Ascending aorta (tissue), 2 donors: ENCODE measurements at regions not wholly inside any gene's neighbourhood (a gene's known extent, or its start where the extent isn't known, plus 50 kb on each side); places are given as distances from the start of the nearest gene placed in this dataset.

Experiments used
- DNase-seq, 2 donors: peaks; one replicate each; pipeline ENCODE4 v3.0.0-alpha.2; 2019; ENCODE audit warnings: low spot score in 2 of 2
- H3K27ac ChIP-seq, 2 donors: fragments of 200-600 bp; sonication (generic); one replicate each; pipeline ENCODE4 v1.5.1; 2016 to 2017; ENCODE audit warnings: mild to moderate bottlenecking in 1 of 2
- H3K27me3 ChIP-seq: fragments of 200-600 bp; sonication (generic); one replicate; pipeline ENCODE4 v1.5.1; 2017
- H3K36me3 ChIP-seq, 2 donors: fragments of 200-600 bp; sonication (generic); one replicate each; pipeline ENCODE4 v1.5.1; 2016
- H3K4me1 ChIP-seq, 2 donors: fragments of 200-600 bp; sonication (generic); one replicate each; pipeline ENCODE4 v1.5.1; 2016 to 2017; ENCODE audit warnings: mild to moderate bottlenecking in 1 of 2
- H3K4me3 ChIP-seq, 2 donors: fragments of 200-600 bp; sonication (generic); one replicate each; pipeline ENCODE4 v1.5.1; 2016 to 2017; ENCODE audit warnings: mild to moderate bottlenecking in 1 of 2
- H3K9me3 ChIP-seq, 2 donors: fragments of 200-600 bp; sonication (generic); one replicate each; pipeline ENCODE4 v1.5.1; 2016
- CTCF ChIP-seq, 3 experiments: fragments of 200-600 bp in 2 of 3; fragments of 450-650 bp in 1 of 3; sonication (generic) in 2 of 3; IDR thresholded peaks; one replicate each; pipeline ENCODE4 v1.5.1; 2016 to 2019; ENCODE audit warnings: antibody characterized with exemption in 3 of 3, mild to moderate bottlenecking in 1 of 3, moderate library complexity in 1 of 3
- intact Hi-C: fragments of 100-400 bp; cut with DNase I; formaldehyde crosslinking; loops from one replicate; pipeline ENCODE4 v1.15.1; 2023

- Histone ChIP-seq H3K27me3 (no peaks in the 10 kb centered on the region), H3K4me3 (no peak overlapping the region), H3K4me1 (no peaks in the 10 kb centered on the region), H3K27ac (no peak overlapping the region), H3K36me3 (no peaks in the 10 kb centered on the region), H3K9me3 (no peaks in the 10 kb centered on the region)
- no peak for DNase-seq
- no peak for TF ChIP-seq CTCF (IDR thresholded peaks at IDR 0.05)
- intact Hi-C loops: no loop called here
Observed at GRCh38 chr5:27437594-27438200, 399.3 kb upstream of the CDH9 start.

- no peaks in the 10 kb centered on the region for H3K4me1 ChIP-seq
- H3K27me3 ChIP-seq: no peaks in the 10 kb centered on the region
- DNase-seq: no peak
- H3K36me3 ChIP-seq: no peaks in the 10 kb centered on the region
- intact Hi-C loops: no loop called here
- H3K9me3 ChIP-seq: no peaks in the 10 kb centered on the region
- no peak overlapping the region for H3K27ac ChIP-seq
- no peak for TF ChIP-seq CTCF (IDR thresholded peaks at IDR 0.05)
- H3K4me3 ChIP-seq: no peak overlapping the region
Observed at GRCh38 chr5:27434335-27434734, 395.9 kb upstream of the CDH9 start.

- no peaks in the 10 kb centered on the region for H3K9me3 ChIP-seq
- no peaks in the 10 kb centered on the region for H3K27me3 ChIP-seq
- H3K27ac ChIP-seq: no peak overlapping the region
- no peak overlapping the region for H3K4me3 ChIP-seq
- intact Hi-C loops: no loop called here
- no peak for DNase-seq
- no peak for TF ChIP-seq CTCF (IDR thresholded peaks at IDR 0.05)
- H3K4me1 ChIP-seq: no peaks in the 10 kb centered on the region
- no peaks in the 10 kb centered on the region for H3K36me3 ChIP-seq
Observed at GRCh38 chr5:27414099-27414498, 375.7 kb upstream of the CDH9 start.

- no peak overlapping the region for H3K27ac ChIP-seq
- no peak for DNase-seq
- H3K27me3 ChIP-seq: no peaks in the 10 kb centered on the region
- no peaks in the 10 kb centered on the region for H3K9me3 ChIP-seq
- no peak overlapping the region for H3K4me3 ChIP-seq
- no peak for TF ChIP-seq CTCF (IDR thresholded peaks at IDR 0.05)
- no peaks in the 10 kb centered on the region for H3K4me1 ChIP-seq
- intact Hi-C loops: no loop called here
- no peaks in the 10 kb centered on the region for H3K36me3 ChIP-seq
Observed at GRCh38 chr5:27412384-27412783, 374.0 kb upstream of the CDH9 start.

- no peaks in the 10 kb centered on the region for H3K27me3 ChIP-seq
- intact Hi-C loops: no loop called here
- no peaks in the 10 kb centered on the region for H3K9me3 ChIP-seq
- no peaks in the 10 kb centered on the region for H3K36me3 ChIP-seq
- no peaks in the 10 kb centered on the region for H3K4me1 ChIP-seq
- no peak overlapping the region for H3K4me3 ChIP-seq
- no peak overlapping the region for H3K27ac ChIP-seq
- no peak for TF ChIP-seq CTCF (IDR thresholded peaks at IDR 0.05)
- DNase-seq: no peak
Observed at GRCh38 chr5:27406020-27406419, 367.6 kb upstream of the CDH9 start.
